ENCODE measurements at regions not wholly inside any gene's neighbourhood (a gene's known extent, or its start where the extent isn't known, plus 50 kb on each side); places are given as distances from the start of the nearest gene placed in this dataset.

GRCh38 chr12:34294671-34295365 is 272.5 kb downstream of the ALG10 start:
- no peak for TF ChIP-seq CTCF (conservative IDR thresholded peaks at IDR 0.05)
- TF ChIP-seq ZFX (IDR thresholded peaks at IDR 0.05), result no peak
